H9 (cell line): ENCODE measurements at regions not wholly inside any gene's neighbourhood (a gene's known extent, or its start where the extent isn't known, plus 50 kb on each side); places are given as distances from the start of the nearest gene placed in this dataset.

Source experiments
- DNase-seq: peaks from one replicate; pipeline ENCODE4 v3.0.0-alpha.2; 2017
- H2AFZ ChIP-seq: one replicate; pipeline ENCODE4 v1.6.1; 2013; ENCODE audit warnings: mild to moderate bottlenecking, low read length, control low read depth, moderate library complexity
- H2AK5ac ChIP-seq: 2 replicates; pipeline ENCODE4 v1.6.1; 2013; ENCODE audit warnings: low read length, control low read depth, mixed read lengths; ENCODE audit not compliant: insufficient read length
- H2BK120ac ChIP-seq: one replicate; pipeline ENCODE4 v1.6.1; 2013; ENCODE audit warnings: low read depth, mild to moderate bottlenecking, low read length, control low read depth, inconsistent platforms; ENCODE audit not compliant: poor library complexity, severe bottlenecking
- H2BK12ac ChIP-seq: 2 replicates; pipeline ENCODE4 v1.6.1; 2013; ENCODE audit warnings: low read length, control low read depth, mixed read lengths, low read depth; ENCODE audit not compliant: insufficient read length
- H2BK15ac ChIP-seq: 2 replicates; pipeline ENCODE4 v1.6.1; 2013; ENCODE audit warnings: low read depth, low read length, control low read depth
- H2BK20ac ChIP-seq: one replicate; pipeline ENCODE4 v1.6.1; 2013; ENCODE audit warnings: low read depth, mild to moderate bottlenecking, low read length, control low read depth, inconsistent platforms; ENCODE audit not compliant: poor library complexity, severe bottlenecking
- H2BK5ac ChIP-seq: 2 replicates; pipeline ENCODE4 v1.6.1; 2013; ENCODE audit warnings: low read length, control low read depth, mixed read lengths; ENCODE audit not compliant: insufficient read length
- H3K14ac ChIP-seq: 2 replicates; pipeline ENCODE4 v1.6.1; 2013; ENCODE audit warnings: low read length, control low read depth; ENCODE audit not compliant: insufficient read depth
- H3K18ac ChIP-seq: 2 replicates; pipeline ENCODE4 v1.6.1; 2013; ENCODE audit warnings: low read depth, mild to moderate bottlenecking, mixed read lengths, low read length, control low read depth; ENCODE audit not compliant: insufficient read length
- H3K23ac ChIP-seq: 2 replicates; pipeline ENCODE4 v1.6.1; 2013; ENCODE audit warnings: low read length, control low read depth, mixed read lengths, low read depth; ENCODE audit not compliant: insufficient read length
- H3K23me2 ChIP-seq: 2 replicates; pipeline ENCODE4 v1.6.1; 2013; ENCODE audit warnings: low read depth, mild to moderate bottlenecking, mixed read lengths, low read length, control low read depth; ENCODE audit not compliant: insufficient read length, poor library complexity, severe bottlenecking
- H3K27ac ChIP-seq: 2 replicates; pipeline ENCODE4 v1.5.1; 2013; ENCODE audit warnings: low read length, control low read depth, mixed read lengths, low read depth; ENCODE audit not compliant: insufficient read length
- H3K27me3 ChIP-seq: 2 replicates; pipeline ENCODE4 v1.6.1; 2013; ENCODE audit warnings: low read length, control low read depth, inconsistent platforms; ENCODE audit not compliant: insufficient read depth
- H3K4ac ChIP-seq: 2 replicates; pipeline ENCODE4 v1.6.1; 2013; ENCODE audit warnings: low read depth, mild to moderate bottlenecking, control low read depth, inconsistent platforms, low read length, moderate library complexity
- H3K4me1 ChIP-seq: 2 replicates; pipeline ENCODE4 v1.6.1; 2013; ENCODE audit warnings: low read length, control low read depth, inconsistent platforms; ENCODE audit not compliant: insufficient read depth
- H3K4me2 ChIP-seq: 2 replicates; pipeline ENCODE4 v1.6.1; 2013; ENCODE audit warnings: low read length, control low read depth, mixed read lengths; ENCODE audit not compliant: insufficient read length, insufficient read depth
- H3K56ac ChIP-seq: 2 replicates; pipeline ENCODE4 v1.6.1; 2013; ENCODE audit warnings: low read depth, mild to moderate bottlenecking, mixed read lengths, low read length, control low read depth; ENCODE audit not compliant: insufficient read length
- H3K79me1 ChIP-seq: 2 replicates; pipeline ENCODE4 v1.6.1; 2013; ENCODE audit warnings: low read depth, mild to moderate bottlenecking, moderate library complexity, low read length, control low read depth, inconsistent platforms; ENCODE audit not compliant: insufficient read depth, poor library complexity, severe bottlenecking
- H3K79me2 ChIP-seq: 2 replicates; pipeline ENCODE4 v1.6.1; 2013; ENCODE audit warnings: low read length, control low read depth, inconsistent platforms; ENCODE audit not compliant: insufficient read depth
- H3K9ac ChIP-seq: 2 replicates; pipeline ENCODE4 v1.6.1; 2013; ENCODE audit warnings: low read length, control low read depth, mixed read lengths; ENCODE audit not compliant: insufficient read length; ENCODE audit errors: extremely low read depth
- H3K9me3 ChIP-seq: one replicate; pipeline ENCODE4 v1.6.1; 2013; ENCODE audit warnings: low read depth, low read length, inconsistent platforms; ENCODE audit not compliant: control insufficient read depth
- H3T11ph ChIP-seq: one replicate; pipeline ENCODE4 v1.6.1; 2013; ENCODE audit warnings: mild to moderate bottlenecking, low read length, control low read depth, inconsistent platforms
- H4K20me1 ChIP-seq: one replicate; pipeline ENCODE4 v1.6.1; 2013; ENCODE audit not compliant: control insufficient read depth, insufficient read length, insufficient read depth
- H4K5ac ChIP-seq: 2 replicates; pipeline ENCODE4 v1.6.1; 2013; ENCODE audit warnings: low read depth, mild to moderate bottlenecking, mixed read lengths, low read length, control low read depth; ENCODE audit not compliant: insufficient read length
- H4K8ac ChIP-seq: replicated peaks from 2 replicates; pipeline ENCODE4 v1.6.1; 2013; ENCODE audit warnings: low read length, control low read depth, mixed read lengths, low read depth; ENCODE audit not compliant: insufficient read length
- H4K91ac ChIP-seq: 2 replicates; pipeline ENCODE4 v1.6.1; 2013; ENCODE audit warnings: low read depth, mild to moderate bottlenecking, moderate library complexity, mixed read lengths, low read length, control low read depth; ENCODE audit not compliant: insufficient read length
- H3K27ac Mint-ChIP-seq, 3 experiments: 2 replicates in 2 of 3; 3 replicates in 1 of 3; pipeline ENCODE4 v1.8.0; 2020 to 2021; ENCODE audit warnings: mixed read lengths in 3 of 3, mild to moderate bottlenecking in 1 of 3, moderate library complexity in 1 of 3
- H3K27me3 Mint-ChIP-seq: 2 replicates; pipeline ENCODE4 v1.8.0; 2021; ENCODE audit warnings: low read depth, mild to moderate bottlenecking, moderate library complexity, mixed read lengths
- H3K36me3 Mint-ChIP-seq, 3 experiments: 2 replicates in 2 of 3; 3 replicates in 1 of 3; pipeline ENCODE4 v1.8.0; 2020 to 2021; ENCODE audit warnings: low read depth in 3 of 3, mixed read lengths in 3 of 3; ENCODE audit not compliant: insufficient read depth in 1 of 3
- H3K4me1 Mint-ChIP-seq, 2 experiments: 2 replicates each; pipeline ENCODE4 v1.8.0; 2020; ENCODE audit warnings: mixed read lengths in 2 of 2
- H3K4me3 Mint-ChIP-seq, 2 experiments: 2 replicates in 1 of 2; 3 replicates in 1 of 2; pipeline ENCODE4 v1.8.0; 2020 to 2021; ENCODE audit warnings: mild to moderate bottlenecking in 2 of 2, mixed read lengths in 2 of 2, moderate library complexity in 1 of 2
- H3K9me3 Mint-ChIP-seq, 2 experiments: 2 replicates in 1 of 2; 3 replicates in 1 of 2; pipeline ENCODE4 v1.8.0; 2020; ENCODE audit warnings: mild to moderate bottlenecking in 2 of 2, mixed read lengths in 2 of 2, moderate library complexity in 1 of 2
- CTCF ChIP-seq: fragments of 200-600 bp; sonication (generic); conservative IDR thresholded peaks from 3 replicates; pipeline ENCODE4 v1.8.0; 2021; ENCODE audit warnings: antibody characterized with exemption, mild to moderate bottlenecking
- WGBS: extraction: QIAGEN DNeasy Blood & Tissue Kit; methylation state at CpG from one replicate; pipeline ENCODE4 v1.1.7; 2013; ENCODE audit warnings: missing lambda C conversion rate, low lambda C conversion rate, mixed read lengths; ENCODE audit not compliant: insufficient read length; ENCODE audit errors: extremely low coverage; 5-methylcytosine and 5-hydroxymethylcytosine counted together

GRCh38 chr20:52438326-52438963, 246.9 kb upstream of the ZFP64 start:
- no peak overlapping the region for H3K18ac ChIP-seq
- peaks cover 7 to 11% of the 10 kb centered on the region in 2 experiments for H3K4me1 Mint-ChIP-seq
- H4K5ac ChIP-seq = no peak overlapping the region
- H3K9me3 Mint-ChIP-seq = no peaks in the 10 kb centered on the region
- no peaks in the 10 kb centered on the region for H3K9me3 ChIP-seq
- WGBS = no CpG with 5 or more reads among the region's 8 CpGs
- H3K79me1 ChIP-seq = no peaks in the 10 kb centered on the region
- no peaks in the 10 kb centered on the region for H3K36me3 Mint-ChIP-seq
- H3K14ac ChIP-seq = no peak overlapping the region
- H4K91ac ChIP-seq = no peak overlapping the region
- no peak overlapping the region for H3K23ac ChIP-seq
- no peaks in the 10 kb centered on the region for H3K23me2 ChIP-seq
- H3K4ac ChIP-seq = no peak overlapping the region
- H3K56ac ChIP-seq = no peak overlapping the region
- DNase-seq = no peak
- TF ChIP-seq CTCF = no peak
- no peak overlapping the region for H2BK5ac ChIP-seq
- H2BK20ac ChIP-seq = no peak overlapping the region
- H3K4me3 Mint-ChIP-seq = no peak overlapping the region
- H3K27me3 Mint-ChIP-seq = no peaks in the 10 kb centered on the region
- H3K79me2 ChIP-seq = no peaks in the 10 kb centered on the region
- peak overlapping the region in 1 of 3 experiments; percentile 55; a peak in 1 of 7 replicates for H3K27ac Mint-ChIP-seq
- no peak overlapping the region for H3T11ph ChIP-seq
- H2BK120ac ChIP-seq = no peak overlapping the region
- H4K20me1 ChIP-seq = no peaks in the 10 kb centered on the region
- no peak overlapping the region for H3K27ac ChIP-seq
- H3K27me3 ChIP-seq = no peaks in the 10 kb centered on the region
- no peaks in the 10 kb centered on the region for H3K4me1 ChIP-seq
- no peak overlapping the region for H2AFZ ChIP-seq
- no peak overlapping the region for H2BK12ac ChIP-seq
- H2BK15ac ChIP-seq = no peak overlapping the region
- H2AK5ac ChIP-seq = no peak overlapping the region
- H4K8ac ChIP-seq = no peak overlapping the region
- no peak overlapping the region for H3K9ac ChIP-seq
- H3K4me2 ChIP-seq = no peak overlapping the region
